SK-N-SH treated with all-trans-retinoic acid at 6 μM for 48 hours (cell line): ENCODE measurements at regions not wholly inside any gene's neighbourhood (a gene's known extent, or its start where the extent isn't known, plus 50 kb on each side); places are given as distances from the start of the nearest gene placed in this dataset.

Experiments
- ARNTL ChIP-seq: fragments of 450-650 bp; formaldehyde crosslinking; IDR thresholded peaks from 2 replicates; pipeline ENCODE4 v1.5.0; 2020; ENCODE audit warnings: low read depth, mild to moderate bottlenecking, moderate library complexity, borderline replicate concordance
- OSR1 ChIP-seq: fragments of 250-450 bp; sonication (Bioruptor Pico); IDR thresholded peaks from 2 replicates; pipeline ENCODE4 v1.8.0; 2022; ENCODE audit warnings: moderate library complexity, mild to moderate bottlenecking, inconsistent platforms
- PPARA ChIP-seq: fragments of 250-450 bp; sonication (Bioruptor Pico); IDR thresholded peaks from 2 replicates; pipeline ENCODE4 v1.5.0; 2020; ENCODE audit warnings: mild to moderate bottlenecking, borderline replicate concordance
- SNAI2 ChIP-seq: fragments of 250-450 bp; sonication (Bioruptor Pico); IDR thresholded peaks from 2 replicates; pipeline ENCODE4 v1.5.0; 2020; ENCODE audit warnings: mild to moderate bottlenecking, moderate library complexity
- ZC3H10 ChIP-seq: fragments of 250-450 bp; sonication (Bioruptor Pico); IDR thresholded peaks from 2 replicates; pipeline ENCODE4 v1.5.1; 2021; ENCODE audit warnings: mild to moderate bottlenecking, moderate library complexity
- ZNF8 ChIP-seq: fragments of 450-650 bp; formaldehyde crosslinking; IDR thresholded peaks from 2 replicates; pipeline ENCODE4 v1.5.0; 2020; ENCODE audit warnings: mild to moderate bottlenecking, moderate library complexity
- TF ChIP-seq, protein P1 (sequence below): fragments of 250-450 bp; sonication (Bioruptor Pico); IDR thresholded peaks from 2 replicates; pipeline ENCODE4 v1.8.0; 2021; ENCODE audit warnings: low read depth, mild to moderate bottlenecking, moderate library complexity, borderline replicate concordance

DNA sequence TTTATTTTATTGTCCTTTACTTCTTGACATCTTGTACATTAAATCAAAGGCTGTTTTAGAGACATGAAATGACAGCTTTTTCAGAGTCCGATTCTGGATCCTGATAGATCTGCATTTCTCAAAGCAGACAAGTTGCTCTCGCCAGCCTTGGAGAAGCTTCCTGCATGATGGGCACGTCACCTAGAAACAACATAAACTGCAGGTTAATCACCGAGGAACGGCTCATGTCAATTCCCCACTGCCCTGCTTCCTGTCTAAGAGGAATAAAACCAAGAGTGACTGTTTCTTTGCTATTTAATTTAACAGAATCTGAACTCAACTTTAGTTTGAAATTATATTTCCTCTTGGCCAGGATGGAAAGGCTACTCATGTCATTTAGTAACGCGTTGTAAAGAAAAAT is 77.0 kb downstream of the RWDD3 start:
- no peak for TF ChIP-seq SNAI2
- no peak for TF ChIP-seq ARNTL
- TF ChIP-seq ZNF8 (CRISPR knock-in tag), result no peak; the same call in 1 of the 2 replicates
- TF ChIP-seq, protein P1, sequence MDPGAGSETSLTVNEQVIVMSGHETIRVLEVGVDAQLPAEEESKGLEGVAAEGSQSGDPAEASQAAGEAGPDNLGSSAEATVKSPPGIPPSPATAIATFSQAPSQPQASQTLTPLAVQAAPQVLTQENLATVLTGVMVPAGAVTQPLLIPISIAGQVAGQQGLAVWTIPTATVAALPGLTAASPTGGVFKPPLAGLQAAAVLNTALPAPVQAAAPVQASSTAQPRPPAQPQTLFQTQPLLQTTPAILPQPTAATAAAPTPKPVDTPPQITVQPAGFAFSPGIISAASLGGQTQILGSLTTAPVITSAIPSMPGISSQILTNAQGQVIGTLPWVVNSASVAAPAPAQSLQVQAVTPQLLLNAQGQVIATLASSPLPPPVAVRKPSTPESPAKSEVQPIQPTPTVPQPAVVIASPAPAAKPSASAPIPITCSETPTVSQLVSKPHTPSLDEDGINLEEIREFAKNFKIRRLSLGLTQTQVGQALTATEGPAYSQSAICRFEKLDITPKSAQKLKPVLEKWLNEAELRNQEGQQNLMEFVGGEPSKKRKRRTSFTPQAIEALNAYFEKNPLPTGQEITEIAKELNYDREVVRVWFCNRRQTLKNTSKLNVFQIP (CRISPR knock-in tag), result no peak
- TF ChIP-seq ZC3H10 (CRISPR knock-in tag), result no peak
- no peak for TF ChIP-seq PPARA
- TF ChIP-seq OSR1 (CRISPR knock-in tag), result no peak
